HL-60 (cell line): ENCODE measurements at regions not wholly inside any gene's neighbourhood (a gene's known extent, or its start where the extent isn't known, plus 50 kb on each side); places are given as distances from the start of the nearest gene placed in this dataset.

Source experiments
- DNase-seq, 2 experiments: peaks; one replicate each; pipeline ENCODE4 v3.0.0-alpha.2; 2010 to 2020; ENCODE audit warnings: low read depth in 1 of 2, low spot score in 1 of 2
- H3K27ac ChIP-seq: fragments of 250-450 bp; sonication (Bioruptor Pico); replicated peaks from 2 replicates; pipeline ENCODE4 v1.5.1; 2020; ENCODE audit warnings: mild to moderate bottlenecking, moderate library complexity
- H3K27me3 ChIP-seq: fragments of 250-450 bp; sonication (Bioruptor Pico); 2 replicates; pipeline ENCODE4 v1.5.1; 2021; ENCODE audit warnings: mild to moderate bottlenecking, moderate library complexity; ENCODE audit not compliant: insufficient read depth, poor library complexity, severe bottlenecking
- H3K4me3 ChIP-seq: replicated peaks from 2 replicates; pipeline ENCODE4 v1.5.1; 2011; ENCODE audit warnings: mild to moderate bottlenecking, control low read depth, low read length; ENCODE audit not compliant: insufficient read depth
- CTCF ChIP-seq: IDR thresholded peaks from one replicate; pipeline ENCODE4 v1.5.1; 2011; ENCODE audit warnings: low read length, control low read depth, inconsistent platforms; ENCODE audit not compliant: insufficient read depth
- GABPA ChIP-seq: IDR thresholded peaks from 2 replicates; pipeline ENCODE4 v1.6.1; 2012; ENCODE audit warnings: low read depth
- POLR2AphosphoS5 ChIP-seq: IDR thresholded peaks from 2 replicates; pipeline ENCODE4 v1.6.1; 2012; ENCODE audit warnings: low read depth
- SPI1 ChIP-seq: IDR thresholded peaks from 2 replicates; pipeline ENCODE4 v1.6.1; 2012; ENCODE audit warnings: low read depth, mild to moderate bottlenecking, borderline replicate concordance
- TF ChIP-seq, protein P1 (sequence below): IDR thresholded peaks from 2 replicates; pipeline ENCODE4 v1.6.1; 2012; ENCODE audit warnings: low read depth; ENCODE audit not compliant: insufficient replicate concordance

GRCh38 chr9:107410420-107410819 is 79.1 kb downstream of the KLF4 start:
- Histone ChIP-seq H3K27me3 (no peaks in the 10 kb centered on the region), H3K27ac (no peak overlapping the region), H3K4me3 (no peak overlapping the region)
- DNase-seq, result no peak
- TF ChIP-seq GABPA (no peak), POLR2AphosphoS5 (no peak), SPI1 (no peak), CTCF (no peak)

- no peak for DNase-seq
Measured at GRCh38 chr9:107409581-107410389, 79.8 kb downstream of the KLF4 start.

DNA sequence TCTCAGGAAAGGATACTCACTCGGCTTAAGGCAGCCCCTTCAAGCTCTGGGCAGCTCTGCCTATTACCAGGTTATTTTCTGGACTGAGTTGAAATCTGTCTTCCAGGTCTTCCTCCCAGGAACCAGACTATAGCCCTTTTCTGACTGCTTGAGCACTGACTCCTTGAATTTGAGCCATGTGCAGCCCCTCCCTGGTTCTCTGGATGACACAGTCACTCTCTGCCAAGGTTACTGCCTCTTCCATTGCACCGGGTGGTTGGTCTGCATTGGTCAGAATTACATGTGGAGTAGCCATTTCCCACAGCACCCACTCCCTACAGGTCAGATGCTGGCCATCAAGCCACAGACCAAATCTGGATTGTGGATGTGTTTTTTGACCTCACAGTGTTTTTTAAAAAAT is 81.9 kb downstream of the KLF4 start:
- TF ChIP-seq POLR2AphosphoS5 (no peak), SPI1 (no peak), GABPA (no peak), CTCF (no peak)
- TF ChIP-seq, protein P1, sequence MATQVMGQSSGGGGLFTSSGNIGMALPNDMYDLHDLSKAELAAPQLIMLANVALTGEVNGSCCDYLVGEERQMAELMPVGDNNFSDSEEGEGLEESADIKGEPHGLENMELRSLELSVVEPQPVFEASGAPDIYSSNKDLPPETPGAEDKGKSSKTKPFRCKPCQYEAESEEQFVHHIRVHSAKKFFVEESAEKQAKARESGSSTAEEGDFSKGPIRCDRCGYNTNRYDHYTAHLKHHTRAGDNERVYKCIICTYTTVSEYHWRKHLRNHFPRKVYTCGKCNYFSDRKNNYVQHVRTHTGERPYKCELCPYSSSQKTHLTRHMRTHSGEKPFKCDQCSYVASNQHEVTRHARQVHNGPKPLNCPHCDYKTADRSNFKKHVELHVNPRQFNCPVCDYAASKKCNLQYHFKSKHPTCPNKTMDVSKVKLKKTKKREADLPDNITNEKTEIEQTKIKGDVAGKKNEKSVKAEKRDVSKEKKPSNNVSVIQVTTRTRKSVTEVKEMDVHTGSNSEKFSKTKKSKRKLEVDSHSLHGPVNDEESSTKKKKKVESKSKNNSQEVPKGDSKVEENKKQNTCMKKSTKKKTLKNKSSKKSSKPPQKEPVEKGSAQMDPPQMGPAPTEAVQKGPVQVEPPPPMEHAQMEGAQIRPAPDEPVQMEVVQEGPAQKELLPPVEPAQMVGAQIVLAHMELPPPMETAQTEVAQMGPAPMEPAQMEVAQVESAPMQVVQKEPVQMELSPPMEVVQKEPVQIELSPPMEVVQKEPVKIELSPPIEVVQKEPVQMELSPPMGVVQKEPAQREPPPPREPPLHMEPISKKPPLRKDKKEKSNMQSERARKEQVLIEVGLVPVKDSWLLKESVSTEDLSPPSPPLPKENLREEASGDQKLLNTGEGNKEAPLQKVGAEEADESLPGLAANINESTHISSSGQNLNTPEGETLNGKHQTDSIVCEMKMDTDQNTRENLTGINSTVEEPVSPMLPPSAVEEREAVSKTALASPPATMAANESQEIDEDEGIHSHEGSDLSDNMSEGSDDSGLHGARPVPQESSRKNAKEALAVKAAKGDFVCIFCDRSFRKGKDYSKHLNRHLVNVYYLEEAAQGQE, result no peak
- H3K27me3 ChIP-seq, result no peaks in the 10 kb centered on the region
- no peak for DNase-seq

More at GRCh38 chr9:107409581-107410389, 79.8 kb downstream of the KLF4 start:
- no peaks in the 10 kb centered on the region for H3K27me3 ChIP-seq
- H3K27ac ChIP-seq, result no peak overlapping the region
- H3K4me3 ChIP-seq, result no peak overlapping the region
- TF ChIP-seq GABPA (no peak), CTCF (no peak), POLR2AphosphoS5 (no peak), SPI1 (no peak)
- TF ChIP-seq, protein P1, result no peak

More for the DNA sequence above, 81.9 kb downstream of the KLF4 start:
- no peak overlapping the region for H3K4me3 ChIP-seq
- no peak overlapping the region for H3K27ac ChIP-seq
